GM18907 (cell line): ENCODE measurements at regions not wholly inside any gene's neighbourhood (a gene's known extent, or its start where the extent isn't known, plus 50 kb on each side); places are given as distances from the start of the nearest gene placed in this dataset.

Experiments used
- ATAC-seq: cut with Tn5 transposase; IDR thresholded peaks from one replicate; pipeline ENCODE4 v1.9.1; 2021; ENCODE audit warnings: mild to moderate bottlenecking, moderate library complexity; ENCODE audit not compliant: unreplicated experiment

- ATAC-seq = no peak
These were observed 98.8 kb downstream of the YTHDF1 start for GRCh38 chr20:63117151-63117550.

GRCh38 chr20:63116412-63117106, 99.4 kb downstream of the YTHDF1 start:
- no peak for ATAC-seq

- ATAC-seq = no peak
These were observed 100.1 kb downstream of the YTHDF1 start for GRCh38 chr20:63115651-63116411.

- ATAC-seq = no peak
These were observed 101.1 kb downstream of the YTHDF1 start for GRCh38 chr20:63114693-63115311.

- no peak for ATAC-seq
These were observed 101.8 kb downstream of the YTHDF1 start for GRCh38 chr20:63114006-63114692.

GRCh38 chr20:63112491-63113219, 103.3 kb downstream of the YTHDF1 start:
- ATAC-seq = no peak

GRCh38 chr20:63108247-63108646, 101.5 kb upstream of the BHLHE23 start:
- ATAC-seq = no peak

GRCh38 chr20:63107449-63108200, 100.9 kb upstream of the BHLHE23 start:
- ATAC-seq = no peak

- no peak for ATAC-seq
These were observed 100.1 kb upstream of the BHLHE23 start for GRCh38 chr20:63106765-63107448.

GRCh38 chr20:63106108-63106764, 99.5 kb upstream of the BHLHE23 start:
- ATAC-seq = no peak

- ATAC-seq = no peak
These were observed 98.7 kb upstream of the BHLHE23 start for GRCh38 chr20:63105211-63106107.

- ATAC-seq = no peak
These were observed 97.8 kb upstream of the BHLHE23 start for GRCh38 chr20:63104312-63105181.

- no peak for ATAC-seq
These were observed 96.9 kb upstream of the BHLHE23 start for GRCh38 chr20:63103402-63104311.

GRCh38 chr20:63102721-63103375, 96.1 kb upstream of the BHLHE23 start:
- no peak for ATAC-seq
